ENCODE measurements at regions not wholly inside any gene's neighbourhood (a gene's known extent, or its start where the extent isn't known, plus 50 kb on each side); places are given as distances from the start of the nearest gene placed in this dataset.

DNA sequence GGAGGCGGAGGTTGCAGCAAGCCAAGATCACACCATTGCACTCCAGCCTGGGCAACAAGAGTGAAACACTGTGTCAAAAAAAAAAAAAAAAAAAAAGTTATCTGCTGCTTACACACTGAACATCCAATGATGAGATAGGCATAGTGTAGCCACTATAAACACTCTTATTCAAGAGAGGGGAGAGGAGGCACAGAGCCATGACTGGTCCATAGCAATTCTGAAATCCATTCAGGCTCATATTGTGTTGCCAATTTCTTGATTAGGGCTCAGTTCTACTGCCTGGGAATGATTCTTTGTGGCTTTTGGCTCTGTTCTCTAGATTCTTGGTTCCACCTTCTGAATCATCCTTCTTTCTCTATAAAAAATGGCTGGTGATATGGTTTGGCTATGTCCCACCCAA lies 136.1 kb downstream of the ZFP36L2 start:
- TF ChIP-seq, protein P1, sequence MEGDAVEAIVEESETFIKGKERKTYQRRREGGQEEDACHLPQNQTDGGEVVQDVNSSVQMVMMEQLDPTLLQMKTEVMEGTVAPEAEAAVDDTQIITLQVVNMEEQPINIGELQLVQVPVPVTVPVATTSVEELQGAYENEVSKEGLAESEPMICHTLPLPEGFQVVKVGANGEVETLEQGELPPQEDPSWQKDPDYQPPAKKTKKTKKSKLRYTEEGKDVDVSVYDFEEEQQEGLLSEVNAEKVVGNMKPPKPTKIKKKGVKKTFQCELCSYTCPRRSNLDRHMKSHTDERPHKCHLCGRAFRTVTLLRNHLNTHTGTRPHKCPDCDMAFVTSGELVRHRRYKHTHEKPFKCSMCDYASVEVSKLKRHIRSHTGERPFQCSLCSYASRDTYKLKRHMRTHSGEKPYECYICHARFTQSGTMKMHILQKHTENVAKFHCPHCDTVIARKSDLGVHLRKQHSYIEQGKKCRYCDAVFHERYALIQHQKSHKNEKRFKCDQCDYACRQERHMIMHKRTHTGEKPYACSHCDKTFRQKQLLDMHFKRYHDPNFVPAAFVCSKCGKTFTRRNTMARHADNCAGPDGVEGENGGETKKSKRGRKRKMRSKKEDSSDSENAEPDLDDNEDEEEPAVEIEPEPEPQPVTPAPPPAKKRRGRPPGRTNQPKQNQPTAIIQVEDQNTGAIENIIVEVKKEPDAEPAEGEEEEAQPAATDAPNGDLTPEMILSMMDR (IDR thresholded peaks at IDR 0.05; ENCODE audit: low read depth, low read length, poor library complexity, severe bottlenecking): no peak
- no peak for TF ChIP-seq EZH2phosphoT487 (IDR thresholded peaks at IDR 0.05; ENCODE audit: borderline replicate concordance, low read length)
